ENCODE measurements at regions not wholly inside any gene's neighbourhood (a gene's known extent, or its start where the extent isn't known, plus 50 kb on each side); places are given as distances from the start of the nearest gene placed in this dataset.

GRCh38 chr12:75748136-75748535, 236.7 kb upstream of the KRR1 start:
- H3K27me3 ChIP-seq (ENCODE audit: control insufficient read depth, insufficient read depth, low read length): no peaks in the 10 kb centered on the region
- no peak overlapping the region for H3K27ac ChIP-seq (ENCODE audit: low read depth in 2 of 2, low read length in 2 of 2)
- no peak overlapping the region for H3K4me3 ChIP-seq (ENCODE audit: low read length in 3 of 3)
- no peaks in the 10 kb centered on the region for H3K4me1 ChIP-seq (ENCODE audit: control insufficient read depth in 2 of 3, insufficient read depth in 2 of 3, low read depth in 1 of 3, low read length in 3 of 3)
- H3K36me3 ChIP-seq (ENCODE audit: control insufficient read depth in 2 of 3, insufficient read depth in 3 of 3, low read length in 3 of 3): no peaks in the 10 kb centered on the region
- no peak for FAIRE-seq
- no peak overlapping the region for H3K9ac ChIP-seq (ENCODE audit: low read length in 3 of 3)
- DNase-seq: no peak
- H3K9me3 ChIP-seq (ENCODE audit: control insufficient read depth in 2 of 3, insufficient read depth in 1 of 3, low read length in 3 of 3): no peaks in the 10 kb centered on the region
- intact Hi-C loops (cut with DNase I): no loop called here
- TF ChIP-seq CTCF (IDR thresholded peaks at IDR 0.05; ENCODE audit: borderline replicate concordance, extremely low read depth, insufficient read depth): no peak

- no peak for FAIRE-seq
- Histone ChIP-seq H3K27ac (ENCODE audit: low read depth in 2 of 2, low read length in 2 of 2) (no peak overlapping the region), H3K9ac (ENCODE audit: low read length in 3 of 3) (no peak overlapping the region)
These were observed 236.2 kb upstream of the KRR1 start for GRCh38 chr12:75747572-75748021.

GRCh38 chr12:75746621-75747020, 235.2 kb upstream of the KRR1 start:
- Histone ChIP-seq H3K27ac (ENCODE audit: low read depth in 2 of 2, low read length in 2 of 2) (no peak overlapping the region), H3K4me1 (ENCODE audit: control insufficient read depth in 2 of 3, insufficient read depth in 2 of 3, low read depth in 1 of 3, low read length in 3 of 3) (no peaks in the 10 kb centered on the region), H3K9me3 (ENCODE audit: control insufficient read depth in 2 of 3, insufficient read depth in 1 of 3, low read length in 3 of 3) (no peaks in the 10 kb centered on the region), H3K36me3 (ENCODE audit: control insufficient read depth in 2 of 3, insufficient read depth in 3 of 3, low read length in 3 of 3) (no peaks in the 10 kb centered on the region), H3K9ac (ENCODE audit: low read length in 3 of 3) (no peak overlapping the region), H3K4me3 (ENCODE audit: low read length in 3 of 3) (no peak overlapping the region), H3K27me3 (ENCODE audit: control insufficient read depth, insufficient read depth, low read length) (no peaks in the 10 kb centered on the region)
- DNase-seq (no peak), FAIRE-seq (no peak)
- TF ChIP-seq CTCF (IDR thresholded peaks at IDR 0.05; ENCODE audit: borderline replicate concordance, extremely low read depth, insufficient read depth): no peak
- intact Hi-C loops (cut with DNase I): no loop called here

More at GRCh38 chr12:75747572-75748021, 236.2 kb upstream of the KRR1 start:
- intact Hi-C loops (cut with DNase I): no loop called here
- Histone ChIP-seq H3K4me1 (ENCODE audit: control insufficient read depth in 2 of 3, insufficient read depth in 2 of 3, low read depth in 1 of 3, low read length in 3 of 3) (no peaks in the 10 kb centered on the region), H3K36me3 (ENCODE audit: control insufficient read depth in 2 of 3, insufficient read depth in 3 of 3, low read length in 3 of 3) (no peaks in the 10 kb centered on the region), H3K4me3 (ENCODE audit: low read length in 3 of 3) (no peak overlapping the region), H3K9me3 (ENCODE audit: control insufficient read depth in 2 of 3, insufficient read depth in 1 of 3, low read length in 3 of 3) (no peaks in the 10 kb centered on the region), H3K27me3 (ENCODE audit: control insufficient read depth, insufficient read depth, low read length) (no peaks in the 10 kb centered on the region)
- no peak for DNase-seq
- no peak for TF ChIP-seq CTCF (IDR thresholded peaks at IDR 0.05; ENCODE audit: borderline replicate concordance, extremely low read depth, insufficient read depth)

- FAIRE-seq (no peak), DNase-seq (peak in 2 of 5 donors; percentile 70 to 85)
- intact Hi-C loops (cut with DNase I): no loop called here
- no peak overlapping the region for H3K27ac ChIP-seq (ENCODE audit: low read depth in 2 of 2, low read length in 2 of 2)
- no peaks in the 10 kb centered on the region for H3K27me3 ChIP-seq (ENCODE audit: control insufficient read depth, insufficient read depth, low read length)
- H3K4me3 ChIP-seq (ENCODE audit: low read length in 3 of 3): no peak overlapping the region
- no peaks in the 10 kb centered on the region for H3K36me3 ChIP-seq (ENCODE audit: control insufficient read depth in 2 of 3, insufficient read depth in 3 of 3, low read length in 3 of 3)
- H3K9me3 ChIP-seq (ENCODE audit: control insufficient read depth in 2 of 3, insufficient read depth in 1 of 3, low read length in 3 of 3): no peaks in the 10 kb centered on the region
- H3K4me1 ChIP-seq (ENCODE audit: control insufficient read depth in 2 of 3, insufficient read depth in 2 of 3, low read depth in 1 of 3, low read length in 3 of 3): no peaks in the 10 kb centered on the region
- H3K9ac ChIP-seq (ENCODE audit: low read length in 3 of 3): no peak overlapping the region
- TF ChIP-seq CTCF (IDR thresholded peaks at IDR 0.05; ENCODE audit: borderline replicate concordance, extremely low read depth, insufficient read depth): no peak
These were observed 233.3 kb upstream of the KRR1 start for GRCh38 chr12:75744607-75745256.

Measured in kidney (tissue), 13 donors.